Muscle of leg (tissue), 3 donors: ENCODE measurements at regions not wholly inside any gene's neighbourhood (a gene's known extent, or its start where the extent isn't known, plus 50 kb on each side); places are given as distances from the start of the nearest gene placed in this dataset.

Experiments
- DNase-seq: peaks from one replicate; pipeline ENCODE4 v3.0.0; 2013
- H3K27ac ChIP-seq: one replicate; pipeline ENCODE4 v1.5.1; 2013; ENCODE audit warnings: mild to moderate bottlenecking, low read length, control low read depth
- H3K27me3 ChIP-seq: one replicate; pipeline ENCODE4 v1.6.1; 2013; ENCODE audit warnings: low read length; ENCODE audit not compliant: control insufficient read depth, insufficient read depth
- H3K36me3 ChIP-seq: one replicate; pipeline ENCODE4 v1.6.1; 2013; ENCODE audit warnings: low read length; ENCODE audit not compliant: control insufficient read depth, insufficient read depth
- H3K4me1 ChIP-seq: one replicate; pipeline ENCODE4 v1.6.1; 2013; ENCODE audit warnings: low read length; ENCODE audit not compliant: control insufficient read depth, insufficient read depth
- H3K4me3 ChIP-seq: one replicate; pipeline ENCODE4 v1.5.1; 2013; ENCODE audit warnings: low read length, control low read depth
- H3K9me3 ChIP-seq: replicated peaks from 2 replicates; pipeline ENCODE4 v1.6.1; 2013; ENCODE audit warnings: low read depth, low read length; ENCODE audit not compliant: control insufficient read depth
- WGBS: methylation state at CpG from one replicate; pipeline ENCODE4 v1.1.5; 2013; ENCODE audit warnings: missing lambda C conversion rate; ENCODE audit not compliant: insufficient coverage; 5-methylcytosine and 5-hydroxymethylcytosine counted together

DNA sequence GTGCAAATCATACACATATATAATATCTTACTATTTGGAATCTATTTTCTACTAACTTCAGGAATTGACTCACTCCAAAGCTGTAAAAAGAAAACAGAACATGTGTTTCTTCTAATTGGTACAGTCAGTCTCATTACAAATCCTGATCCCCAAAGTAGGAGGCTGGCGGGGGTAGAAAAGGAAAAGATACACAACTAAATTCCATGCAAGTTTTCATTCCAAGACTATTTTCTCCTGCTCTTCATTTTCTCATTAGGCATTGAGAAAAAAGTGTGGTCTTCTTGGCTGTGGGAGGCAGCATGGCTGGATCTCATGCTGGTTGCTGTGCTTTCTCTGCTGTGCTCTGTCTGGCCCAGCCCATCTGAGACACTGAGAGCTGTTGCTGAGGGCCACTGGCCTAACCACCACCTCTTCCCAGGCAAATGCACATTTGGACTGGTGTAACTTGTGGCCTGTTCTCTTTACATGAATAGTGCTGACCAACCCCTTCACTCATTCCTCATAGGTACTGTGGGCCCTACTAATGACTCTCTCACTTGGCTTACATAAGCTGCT lies 1107.5 kb upstream of the B3GALT2 start:
- DNase-seq: no peak

GRCh38 chr1:194292966-194293365 lies 1106.6 kb upstream of the B3GALT2 start:
- no peak overlapping the region for H3K27ac ChIP-seq
- WGBS: no CpG with 5 or more reads among the region's 3 CpGs
- no peak overlapping the region for H3K4me3 ChIP-seq
- H3K36me3 ChIP-seq: no peaks in the 10 kb centered on the region
- H3K4me1 ChIP-seq: no peaks in the 10 kb centered on the region
- H3K9me3 ChIP-seq: no peaks in the 10 kb centered on the region
- no peak for DNase-seq
- no peaks in the 10 kb centered on the region for H3K27me3 ChIP-seq

More for the DNA sequence above, 1107.5 kb upstream of the B3GALT2 start:
- no peaks in the 10 kb centered on the region for H3K27me3 ChIP-seq
- H3K36me3 ChIP-seq: no peaks in the 10 kb centered on the region
- no CpG with 5 or more reads among the region's 1 CpG for WGBS
- H3K9me3 ChIP-seq: no peaks in the 10 kb centered on the region
- H3K27ac ChIP-seq: no peak overlapping the region
- H3K4me1 ChIP-seq: no peaks in the 10 kb centered on the region
- H3K4me3 ChIP-seq: no peak overlapping the region

GRCh38 chr1:194289569-194290266 lies 1103.3 kb upstream of the B3GALT2 start:
- no CpG with 5 or more reads among the region's 6 CpGs for WGBS
- Histone ChIP-seq H3K36me3 (no peaks in the 10 kb centered on the region), H3K9me3 (no peaks in the 10 kb centered on the region), H3K4me3 (no peak overlapping the region), H3K4me1 (no peaks in the 10 kb centered on the region), H3K27ac (no peak overlapping the region), H3K27me3 (no peaks in the 10 kb centered on the region)
- no peak for DNase-seq

GRCh38 chr1:194288238-194288637 lies 1101.8 kb upstream of the B3GALT2 start:
- no peaks in the 10 kb centered on the region for H3K4me1 ChIP-seq
- H3K4me3 ChIP-seq: no peak overlapping the region
- DNase-seq: no peak
- no CpG with 5 or more reads among the region's 1 CpG for WGBS
- no peaks in the 10 kb centered on the region for H3K9me3 ChIP-seq
- no peaks in the 10 kb centered on the region for H3K36me3 ChIP-seq
- H3K27ac ChIP-seq: no peak overlapping the region
- no peaks in the 10 kb centered on the region for H3K27me3 ChIP-seq

- Histone ChIP-seq H3K9me3 (no peaks in the 10 kb centered on the region), H3K4me3 (no peak overlapping the region), H3K4me1 (no peaks in the 10 kb centered on the region), H3K27ac (no peak overlapping the region), H3K36me3 (no peaks in the 10 kb centered on the region), H3K27me3 (no peaks in the 10 kb centered on the region)
- WGBS: 0% methylated on average over 1 of the region's 3 CpGs
- DNase-seq: no peak
These were observed 1095.0 kb upstream of the B3GALT2 start for GRCh38 chr1:194281376-194281775.

DNA sequence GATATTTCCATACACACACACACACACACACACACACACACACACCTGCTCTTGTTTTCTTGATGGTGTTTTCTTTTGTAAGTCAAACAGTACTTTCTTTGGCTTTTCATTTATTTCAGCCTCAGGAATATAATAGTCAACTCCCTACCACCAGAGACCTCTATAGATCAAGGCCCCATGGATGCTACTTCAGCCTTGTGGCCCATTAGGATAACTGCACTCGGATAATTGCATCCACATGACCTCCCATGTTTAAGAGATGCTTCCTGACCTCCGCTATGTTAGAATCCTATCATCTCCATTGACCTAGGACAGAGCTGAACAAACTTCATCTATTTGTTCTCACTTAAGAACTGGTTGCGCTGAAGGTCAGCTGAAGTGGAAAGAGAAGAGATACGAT lies 1094.0 kb upstream of the B3GALT2 start:
- no peak for DNase-seq
- H3K27ac ChIP-seq: no peak overlapping the region
- H3K4me1 ChIP-seq: no peaks in the 10 kb centered on the region
- no peaks in the 10 kb centered on the region for H3K9me3 ChIP-seq
- H3K27me3 ChIP-seq: no peaks in the 10 kb centered on the region
- H3K4me3 ChIP-seq: no peak overlapping the region
- H3K36me3 ChIP-seq: no peaks in the 10 kb centered on the region
- WGBS: no CpG with 5 or more reads among the region's 4 CpGs

- H3K27ac ChIP-seq: no peak overlapping the region
- H3K27me3 ChIP-seq: no peaks in the 10 kb centered on the region
- H3K4me1 ChIP-seq: no peaks in the 10 kb centered on the region
- no peaks in the 10 kb centered on the region for H3K9me3 ChIP-seq
- no peak for DNase-seq
- no peak overlapping the region for H3K4me3 ChIP-seq
- WGBS: no CpG with 5 or more reads among the region's 3 CpGs
- no peaks in the 10 kb centered on the region for H3K36me3 ChIP-seq
These were observed 1093.6 kb upstream of the B3GALT2 start for GRCh38 chr1:194279975-194280374.

GRCh38 chr1:194277927-194278326 lies 1091.5 kb upstream of the B3GALT2 start:
- Histone ChIP-seq H3K4me1 (no peaks in the 10 kb centered on the region), H3K36me3 (no peaks in the 10 kb centered on the region), H3K27ac (no peak overlapping the region), H3K27me3 (no peaks in the 10 kb centered on the region), H3K9me3 (no peaks in the 10 kb centered on the region), H3K4me3 (no peak overlapping the region)
- no peak for DNase-seq
- WGBS: no CpG with 5 or more reads among the region's 6 CpGs

- H3K36me3 ChIP-seq: no peaks in the 10 kb centered on the region
- peak; percentile 2 for DNase-seq
- no peak overlapping the region for H3K4me3 ChIP-seq
- H3K9me3 ChIP-seq: no peaks in the 10 kb centered on the region
- no peak overlapping the region for H3K27ac ChIP-seq
- WGBS: no CpG with 5 or more reads among the region's 1 CpG
- H3K4me1 ChIP-seq: no peaks in the 10 kb centered on the region
- no peaks in the 10 kb centered on the region for H3K27me3 ChIP-seq
These were observed 1087.2 kb upstream of the B3GALT2 start for GRCh38 chr1:194273660-194274059.

DNA sequence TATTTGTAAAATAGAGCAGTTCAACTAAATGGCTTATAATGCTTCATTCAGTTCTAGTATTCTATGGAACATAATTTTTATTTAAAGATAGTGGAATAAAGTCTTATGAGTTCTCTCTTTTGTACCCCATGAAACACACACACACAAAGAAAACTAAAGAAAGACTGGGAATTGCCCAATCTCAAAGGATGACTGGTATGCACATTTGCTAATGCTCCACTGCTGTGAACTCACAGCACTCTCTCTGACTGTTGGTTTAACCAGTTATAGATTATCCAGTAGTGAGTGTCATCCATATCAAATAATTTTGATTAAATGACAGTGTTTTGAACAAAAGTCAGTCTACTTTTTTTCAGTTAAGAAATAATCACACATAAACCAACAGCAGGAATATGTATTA lies 1082.4 kb upstream of the B3GALT2 start:
- H3K4me3 ChIP-seq: no peak overlapping the region
- no peak for DNase-seq
- no peaks in the 10 kb centered on the region for H3K27me3 ChIP-seq
- no peaks in the 10 kb centered on the region for H3K4me1 ChIP-seq
- no peaks in the 10 kb centered on the region for H3K36me3 ChIP-seq
- H3K27ac ChIP-seq: no peak overlapping the region
- H3K9me3 ChIP-seq: no peaks in the 10 kb centered on the region

DNA sequence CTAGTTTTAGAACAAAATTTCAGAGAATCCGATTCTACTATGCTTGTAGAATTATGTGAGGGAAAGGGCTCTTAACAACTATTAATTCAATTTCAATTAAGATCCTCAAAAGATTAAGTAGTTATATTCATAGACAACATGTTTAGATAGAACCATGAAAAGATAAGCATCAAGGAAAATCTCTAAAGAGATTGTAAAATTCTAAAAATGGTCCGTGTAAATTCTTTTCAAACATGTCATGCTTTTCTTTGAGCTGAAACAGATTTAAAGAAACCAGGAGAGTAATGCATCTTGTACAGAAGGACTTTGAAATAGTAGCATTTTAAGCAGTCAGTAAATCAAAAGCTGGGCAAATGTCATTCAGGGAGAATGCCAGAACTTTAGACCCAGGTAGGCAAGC lies 1080.6 kb upstream of the B3GALT2 start:
- Histone ChIP-seq H3K27me3 (no peaks in the 10 kb centered on the region), H3K4me1 (no peaks in the 10 kb centered on the region), H3K36me3 (no peaks in the 10 kb centered on the region), H3K9me3 (no peaks in the 10 kb centered on the region), H3K4me3 (no peak overlapping the region), H3K27ac (no peak overlapping the region)
- no peak for DNase-seq
- no CpG with 5 or more reads among the region's 2 CpGs for WGBS
